MCF 10A (cell line): ENCODE measurements at regions not wholly inside any gene's neighbourhood (a gene's known extent, or its start where the extent isn't known, plus 50 kb on each side); places are given as distances from the start of the nearest gene placed in this dataset.

Experiments
- BruUV-seq: library from RNA; stranded (reverse); fragments of 400-500 nt; replicated peaks from 2 replicates; lab custom pipeline; 2021; lab: Mats Ljungman, UMichigan
- CTCF ChIA-PET: fragments of 300-600 bp; sonication (Branson Sonifier 250); formaldehyde crosslinking; extraction: SDS; loops from one replicate; lab custom pipeline; 2021; ENCODE audit warnings: antibody characterized with exemption, inconsistent platforms; lab: Yijun Ruan, JAX
- POLR2A ChIA-PET: fragments of 300-600, 350-650 bp; sonication (Branson Sonifier 250); formaldehyde crosslinking; extraction: SDS; loops from one replicate; lab custom pipeline; 2020; ENCODE audit warnings: antibody characterized with exemption, inconsistent platforms; lab: Yijun Ruan, JAX
- DNase-seq: peaks from one replicate; pipeline ENCODE4 v3.0.0-alpha.2; 2018; ENCODE audit not compliant: unreplicated experiment
- H3K27ac Mint-ChIP-seq: one replicate; pipeline ENCODE4 v1.8.0; 2022; ENCODE audit warnings: mild to moderate bottlenecking, low read depth, mixed read lengths; ENCODE audit not compliant: unreplicated experiment
- H3K27me3 Mint-ChIP-seq: one replicate; pipeline ENCODE4 v1.8.0; 2022; ENCODE audit warnings: mixed read lengths; ENCODE audit not compliant: insufficient read depth, unreplicated experiment
- H3K36me3 Mint-ChIP-seq: one replicate; pipeline ENCODE4 v1.8.0; 2022; ENCODE audit warnings: mild to moderate bottlenecking, moderate library complexity, mixed read lengths; ENCODE audit not compliant: insufficient read depth, unreplicated experiment
- H3K4me1 Mint-ChIP-seq: one replicate; pipeline ENCODE4 v1.8.0; 2022; ENCODE audit warnings: mixed read lengths; ENCODE audit not compliant: insufficient read depth, unreplicated experiment
- H3K4me3 Mint-ChIP-seq: one replicate; pipeline ENCODE4 v1.8.0; 2022; ENCODE audit warnings: mild to moderate bottlenecking, moderate library complexity, mixed read lengths; ENCODE audit not compliant: unreplicated experiment
- H3K9me3 Mint-ChIP-seq: one replicate; pipeline ENCODE4 v1.8.0; 2022; ENCODE audit warnings: mixed read lengths; ENCODE audit not compliant: unreplicated experiment
- CTCF ChIP-seq: fragments of 200-600 bp; IDR thresholded peaks from one replicate; pipeline ENCODE4 v1.8.0; 2022; ENCODE audit warnings: antibody characterized with exemption, mild to moderate bottlenecking; ENCODE audit not compliant: unreplicated experiment
- intact Hi-C: fragments of 100-400 bp; cut with micrococcal nuclease; formaldehyde crosslinking; loops from 2 replicates; pipeline ENCODE4 v1.14.1; 2022

- ChIA-PET CTCF (interaction anchor here (0.7 to 1.0 kb wide), 3 partner anchors 10 to 76 kb away, joined by 3 to 4 read pairs (median 3); no protein-coding TSS in a partner anchor), POLR2A (interaction anchor here (0.7 kb wide), 1 partner anchor 1374 kb away, joined by 3 read pairs; no protein-coding TSS in a partner anchor)
- TF ChIP-seq CTCF, result no peak
- no peak overlapping the region for H3K27ac Mint-ChIP-seq
- H3K4me1 Mint-ChIP-seq, result peaks cover 6% of the 10 kb centered on the region
- intact Hi-C loops, result no loop called here
- DNase-seq, result no peak
- H3K27me3 Mint-ChIP-seq, result no peaks in the 10 kb centered on the region
- H3K4me3 Mint-ChIP-seq, result no peak overlapping the region
- H3K9me3 Mint-ChIP-seq, result no peaks in the 10 kb centered on the region
- BruUV-seq, result no TSS peak
- H3K36me3 Mint-ChIP-seq, result no peaks in the 10 kb centered on the region
Measured at GRCh38 chr6:81909981-81910900, 157.8 kb upstream of the TENT5A start.

GRCh38 chr6:81909162-81909561 is 156.7 kb upstream of the TENT5A start:
- no peaks in the 10 kb centered on the region for H3K9me3 Mint-ChIP-seq
- H3K27ac Mint-ChIP-seq, result no peak overlapping the region
- BruUV-seq, result no TSS peak
- CTCF ChIA-PET, result no interaction called here
- H3K4me3 Mint-ChIP-seq, result no peak overlapping the region
- no peak for DNase-seq
- intact Hi-C loops, result no loop called here
- H3K4me1 Mint-ChIP-seq, result peaks cover 6% of the 10 kb centered on the region
- POLR2A ChIA-PET, result no interaction called here
- no peak for TF ChIP-seq CTCF
- H3K36me3 Mint-ChIP-seq, result no peaks in the 10 kb centered on the region
- H3K27me3 Mint-ChIP-seq, result no peaks in the 10 kb centered on the region

- ChIA-PET POLR2A (interaction anchor here (0.5 to 0.7 kb wide), 2 partner anchors 363 to 1704 kb away, joined by 3 read pairs; no protein-coding TSS in a partner anchor), CTCF (no interaction called here)
- Mint-ChIP-seq H3K36me3 (no peaks in the 10 kb centered on the region), H3K9me3 (no peaks in the 10 kb centered on the region), H3K4me3 (no peak overlapping the region), H3K27ac (no peak overlapping the region), H3K27me3 (no peaks in the 10 kb centered on the region), H3K4me1 (peaks cover 6% of the 10 kb centered on the region)
- intact Hi-C loops, result no loop called here
- BruUV-seq, result no TSS peak
- no peak for TF ChIP-seq CTCF
- no peak for DNase-seq
Measured at GRCh38 chr6:81906709-81907204, 154.3 kb upstream of the TENT5A start.

- no peaks in the 10 kb centered on the region for H3K36me3 Mint-ChIP-seq
- ChIA-PET POLR2A (interaction anchor here (0.7 kb wide), 1 partner anchor 1703 kb away, joined by 3 read pairs; no protein-coding TSS in a partner anchor), CTCF (no interaction called here)
- intact Hi-C loops, result no loop called here
- no peak for DNase-seq
- no peak overlapping the region for H3K4me3 Mint-ChIP-seq
- TF ChIP-seq CTCF, result no peak
- no peak overlapping the region for H3K27ac Mint-ChIP-seq
- H3K27me3 Mint-ChIP-seq, result no peaks in the 10 kb centered on the region
- no peaks in the 10 kb centered on the region for H3K9me3 Mint-ChIP-seq
- BruUV-seq, result no TSS peak
- H3K4me1 Mint-ChIP-seq, result peaks cover 6% of the 10 kb centered on the region
Measured at GRCh38 chr6:81906041-81906440, 153.6 kb upstream of the TENT5A start.
